CD4-positive, alpha-beta T cell (primary cell): ENCODE measurements at regions not wholly inside any gene's neighbourhood (a gene's known extent, or its start where the extent isn't known, plus 50 kb on each side); places are given as distances from the start of the nearest gene placed in this dataset.

Experiments
- ATAC-seq: fragments of 200-7000 bp; cut with Tn5 transposase; one replicate; pipeline ENCODE4 v1.10.0; 2022; ENCODE audit warnings: mild to moderate bottlenecking; ENCODE audit not compliant: poor library complexity
- CTCF ChIA-PET: fragments of 350-600 bp; sonication (Branson Sonifier 250); formaldehyde crosslinking; loops from one replicate; lab custom pipeline; 2021; ENCODE audit warnings: antibody characterized with exemption, inconsistent platforms; lab: Charles Lee
- POLR2A ChIA-PET: fragments of 350-600 bp; sonication (Branson Sonifier 250); formaldehyde crosslinking; loops from one replicate; lab custom pipeline; 2021; ENCODE audit warnings: antibody characterized with exemption, inconsistent platforms; lab: Charles Lee
- DNase-seq, 14 experiments: peaks; one replicate each; pipeline ENCODE4 v3.0.0-alpha.2; 2013 to 2020; ENCODE audit warnings: mixed read lengths in 2 of 14
- H3K27ac ChIP-seq, 2 donors: one replicate each; pipeline versions ENCODE4 v1.5.1 to v1.7.0; 2013; ENCODE audit warnings: low read length in 2 of 2, low read depth in 1 of 2, mild to moderate bottlenecking in 1 of 2
- H3K27me3 ChIP-seq, 2 experiments: 1 replicate in 1 of 2; 2 replicates in 1 of 2; pipeline versions ENCODE4 v1.6.1 to v1.7.0; 2013; ENCODE audit warnings: low read length in 2 of 2, control low read depth in 1 of 2, mild to moderate bottlenecking in 1 of 2, moderate library complexity in 1 of 2; ENCODE audit not compliant: insufficient read depth in 2 of 2, control insufficient read depth in 1 of 2
- H3K36me3 ChIP-seq: one replicate; pipeline ENCODE4 v1.6.1; 2013; ENCODE audit warnings: low read length, control low read depth; ENCODE audit not compliant: insufficient read depth
- H3K4me1 ChIP-seq: one replicate; pipeline ENCODE4 v1.6.1; 2013; ENCODE audit warnings: low read length, control low read depth; ENCODE audit not compliant: insufficient read depth
- H3K4me3 ChIP-seq: one replicate; pipeline ENCODE4 v1.5.1; 2013; ENCODE audit warnings: mild to moderate bottlenecking, low read length, moderate library complexity
- H3K9me3 ChIP-seq, 2 experiments: 1 replicate in 1 of 2; 2 replicates in 1 of 2; pipeline versions ENCODE4 v1.6.1 to v1.7.0; 2013; ENCODE audit warnings: low read length in 2 of 2, mild to moderate bottlenecking in 2 of 2, control low read depth in 1 of 2, moderate library complexity in 1 of 2; ENCODE audit not compliant: control insufficient read depth in 1 of 2, insufficient read depth in 1 of 2
- H3K27ac Mint-ChIP-seq: one replicate; pipeline ENCODE4 v1.8.0; 2020; ENCODE audit warnings: mixed read lengths
- H3K27me3 Mint-ChIP-seq: one replicate; pipeline ENCODE4 v1.8.0; 2021; ENCODE audit warnings: mixed read lengths
- H3K36me3 Mint-ChIP-seq: one replicate; pipeline ENCODE4 v1.8.0; 2021; ENCODE audit warnings: low read depth, mixed read lengths
- H3K4me1 Mint-ChIP-seq: one replicate; pipeline ENCODE4 v1.8.0; 2021; ENCODE audit warnings: low read depth, mixed read lengths
- H3K4me3 Mint-ChIP-seq: one replicate; pipeline ENCODE4 v1.8.0; 2020; ENCODE audit warnings: mild to moderate bottlenecking, mixed read lengths
- H3K9me3 Mint-ChIP-seq: one replicate; pipeline ENCODE4 v1.8.0; 2020; ENCODE audit warnings: mixed read lengths
- CTCF ChIP-seq: fragments of 200-600 bp; IDR thresholded peaks from one replicate; pipeline ENCODE4 v1.8.0; 2022; ENCODE audit warnings: antibody characterized with exemption, mild to moderate bottlenecking
- intact Hi-C, 2 experiments: fragments of 100-400 bp; cut with DNase I in 1 of 2; cut with micrococcal nuclease in 1 of 2; formaldehyde crosslinking; loops; one replicate each; pipeline versions ENCODE4 v1.15.1 to v1.9.0; 2023 to 2025; cut with DNase I, micrococcal nuclease

GRCh38 chr11:96954587-96955242, 564.9 kb downstream of the JRKL start:
- H3K36me3 ChIP-seq, result no peaks in the 10 kb centered on the region
- H3K27me3 ChIP-seq, result no peaks in the 10 kb centered on the region
- no peak for ATAC-seq
- Mint-ChIP-seq H3K27ac (no peak overlapping the region), H3K27me3 (no peaks in the 10 kb centered on the region), H3K4me1 (no peaks in the 10 kb centered on the region), H3K36me3 (no peaks in the 10 kb centered on the region), H3K4me3 (no peak overlapping the region), H3K9me3 (peaks cover 11% of the 10 kb centered on the region)
- no peak for DNase-seq
- no peaks in the 10 kb centered on the region for H3K9me3 ChIP-seq
- intact Hi-C loops, result no loop called here
- no peak overlapping the region for H3K27ac ChIP-seq
- ChIA-PET POLR2A (no interaction called here), CTCF (no interaction called here)
- H3K4me1 ChIP-seq, result no peaks in the 10 kb centered on the region
- no peak for TF ChIP-seq CTCF
- H3K4me3 ChIP-seq, result no peak overlapping the region

- Mint-ChIP-seq H3K4me3 (no peak overlapping the region), H3K36me3 (no peaks in the 10 kb centered on the region), H3K9me3 (peaks cover 7% of the 10 kb centered on the region), H3K27me3 (no peaks in the 10 kb centered on the region), H3K4me1 (no peaks in the 10 kb centered on the region), H3K27ac (no peak overlapping the region)
- H3K36me3 ChIP-seq, result no peaks in the 10 kb centered on the region
- CTCF ChIA-PET, result no interaction called here
- intact Hi-C loops, result no loop called here
- H3K4me3 ChIP-seq, result no peak overlapping the region
- no peaks in the 10 kb centered on the region for H3K4me1 ChIP-seq
- no peak for DNase-seq
- no peak overlapping the region for H3K27ac ChIP-seq
- no peaks in the 10 kb centered on the region for H3K27me3 ChIP-seq
- no peak for ATAC-seq
- TF ChIP-seq CTCF, result no peak
- POLR2A ChIA-PET, result no interaction called here
- peaks cover 0 to 4% of the 10 kb centered on the region in 2 experiments for H3K9me3 ChIP-seq
Observed at GRCh38 chr11:96960476-96960875, 570.7 kb downstream of the JRKL start.

GRCh38 chr11:96960926-96961325, 571.1 kb downstream of the JRKL start:
- ATAC-seq, result no peak

More at GRCh38 chr11:96960926-96961325, 571.1 kb downstream of the JRKL start:
- Mint-ChIP-seq H3K4me3 (no peak overlapping the region), H3K27ac (no peak overlapping the region), H3K9me3 (peaks cover 4% of the 10 kb centered on the region), H3K27me3 (no peaks in the 10 kb centered on the region), H3K36me3 (no peaks in the 10 kb centered on the region), H3K4me1 (no peaks in the 10 kb centered on the region)
- intact Hi-C loops, result no loop called here
- ChIA-PET CTCF (no interaction called here), POLR2A (no interaction called here)
- Histone ChIP-seq H3K4me3 (no peak overlapping the region), H3K36me3 (no peaks in the 10 kb centered on the region), H3K27ac (no peak overlapping the region), H3K4me1 (no peaks in the 10 kb centered on the region), H3K9me3 (peaks cover 0 to 4% of the 10 kb centered on the region in 2 experiments), H3K27me3 (no peaks in the 10 kb centered on the region)
- DNase-seq, result no peak
- TF ChIP-seq CTCF, result no peak
